ENCODE measurements at regions not wholly inside any gene's neighbourhood (a gene's known extent, or its start where the extent isn't known, plus 50 kb on each side); places are given as distances from the start of the nearest gene placed in this dataset.

GRCh38 chr3:197376735-197377555 lies 78.5 kb upstream of the DLG1 start:
- H4K20me1 ChIP-seq (ENCODE audit: low read depth): no peaks in the 10 kb centered on the region
- H3K36me3 ChIP-seq: no peaks in the 10 kb centered on the region
- H3K4me3 Mint-ChIP-seq: no peak overlapping the region
- TF ChIP-seq EZH2 (IDR thresholded peaks at IDR 0.05) (no peak), CTCF (IDR thresholded peaks at IDR 0.05) (no peak), EZH2phosphoT487 (IDR thresholded peaks at IDR 0.05) (no peak)
- peaks cover 3% of the 10 kb centered on the region for H3K27me3 Mint-ChIP-seq (ENCODE audit: insufficient read depth, low read depth)
- no peaks in the 10 kb centered on the region for H3K36me3 Mint-ChIP-seq
- peaks cover 17% of the 10 kb centered on the region for H3K4me1 Mint-ChIP-seq
- H3K9me3 Mint-ChIP-seq: no peaks in the 10 kb centered on the region
- no peaks in the 10 kb centered on the region for H3K9me3 ChIP-seq (ENCODE audit: low read depth)
- H3K27ac ChIP-seq: no peak overlapping the region
- peaks cover 1% of the 10 kb centered on the region for H3F3A ChIP-seq (ENCODE audit: low read depth)
- H3K9ac ChIP-seq: no peak overlapping the region
- no peaks in the 10 kb centered on the region for H3K27me3 ChIP-seq
- H2AFZ ChIP-seq (replicated peaks): no peak overlapping the region
- no peak overlapping the region for H3K4me3 ChIP-seq
- H3K4me1 ChIP-seq: peaks cover 27% of the 10 kb centered on the region
- no peaks in the 10 kb centered on the region for H3K79me2 ChIP-seq (ENCODE audit: low read depth)
- H3K4me2 ChIP-seq: peak overlapping the region; percentile 19
- peak overlapping the region; percentile 35 for H3K27ac Mint-ChIP-seq
- DNase-seq (ENCODE audit: low spot score): peak; percentile 22

- peaks cover 25% of the 10 kb centered on the region for H3K4me1 Mint-ChIP-seq
- H3K27me3 ChIP-seq: no peaks in the 10 kb centered on the region
- H3K9me3 ChIP-seq (ENCODE audit: low read depth): no peaks in the 10 kb centered on the region
- H4K20me1 ChIP-seq (ENCODE audit: low read depth): no peaks in the 10 kb centered on the region
- no peak overlapping the region for H3K4me3 Mint-ChIP-seq
- H3K36me3 Mint-ChIP-seq: no peaks in the 10 kb centered on the region
- H3K27me3 Mint-ChIP-seq (ENCODE audit: insufficient read depth, low read depth): peaks cover 3% of the 10 kb centered on the region
- H3K4me3 ChIP-seq: no peak overlapping the region
- H3K9me3 Mint-ChIP-seq: no peaks in the 10 kb centered on the region
- H3K27ac Mint-ChIP-seq: no peak overlapping the region
- no peaks in the 10 kb centered on the region for H3K36me3 ChIP-seq
- DNase-seq (ENCODE audit: low spot score): no peak
- H3K4me1 ChIP-seq: peaks cover 31% of the 10 kb centered on the region
- H3K27ac ChIP-seq: no peak overlapping the region
- H3K4me2 ChIP-seq: no peak overlapping the region
- no peak for TF ChIP-seq EZH2 (IDR thresholded peaks at IDR 0.05)
- no peak for TF ChIP-seq EZH2phosphoT487 (IDR thresholded peaks at IDR 0.05)
- TF ChIP-seq CTCF (IDR thresholded peaks at IDR 0.05): no peak
- no peak overlapping the region for H3K9ac ChIP-seq
- peaks cover 9% of the 10 kb centered on the region for H3F3A ChIP-seq (ENCODE audit: low read depth)
- no peak overlapping the region for H2AFZ ChIP-seq (replicated peaks)
- no peaks in the 10 kb centered on the region for H3K79me2 ChIP-seq (ENCODE audit: low read depth)
Observed at GRCh38 chr3:197376020-197376419, 77.6 kb upstream of the DLG1 start.

GRCh38 chr3:197375001-197375441 lies 76.6 kb upstream of the DLG1 start:
- no peaks in the 10 kb centered on the region for H3K9me3 Mint-ChIP-seq
- TF ChIP-seq EZH2phosphoT487 (IDR thresholded peaks at IDR 0.05) (no peak), EZH2 (IDR thresholded peaks at IDR 0.05) (no peak), CTCF (IDR thresholded peaks at IDR 0.05) (no peak)
- H3K27ac Mint-ChIP-seq: no peak overlapping the region
- no peaks in the 10 kb centered on the region for H4K20me1 ChIP-seq (ENCODE audit: low read depth)
- peaks cover 3% of the 10 kb centered on the region for H3K27me3 Mint-ChIP-seq (ENCODE audit: insufficient read depth, low read depth)
- no peak overlapping the region for H3K4me3 ChIP-seq
- H2AFZ ChIP-seq (replicated peaks): no peak overlapping the region
- no peaks in the 10 kb centered on the region for H3K27me3 ChIP-seq
- H3K4me3 Mint-ChIP-seq: no peak overlapping the region
- no peak overlapping the region for H3K4me2 ChIP-seq
- peaks cover 38% of the 10 kb centered on the region for H3K4me1 ChIP-seq
- no peaks in the 10 kb centered on the region for H3K36me3 Mint-ChIP-seq
- H3K36me3 ChIP-seq: no peaks in the 10 kb centered on the region
- H3K9me3 ChIP-seq (ENCODE audit: low read depth): no peaks in the 10 kb centered on the region
- H3K79me2 ChIP-seq (ENCODE audit: low read depth): no peaks in the 10 kb centered on the region
- H3K27ac ChIP-seq: no peak overlapping the region
- peaks cover 9% of the 10 kb centered on the region for H3F3A ChIP-seq (ENCODE audit: low read depth)
- no peak overlapping the region for H3K9ac ChIP-seq
- DNase-seq (ENCODE audit: low spot score): no peak
- H3K4me1 Mint-ChIP-seq: peaks cover 33% of the 10 kb centered on the region

All from neural progenitor cell (in vitro differentiated cells).